DMS114 treated with DMSO at 0.1 percent for 48 hours (cell line): ENCODE measurements at regions not wholly inside any gene's neighbourhood (a gene's known extent, or its start where the extent isn't known, plus 50 kb on each side); places are given as distances from the start of the nearest gene placed in this dataset.
"Not testable (repeated sequence)": the region's sequence is repeated elsewhere in the genome, so short reads cannot be mapped to it uniquely, and the experiment has no call there.

Source experiments
- DNase-seq: peaks from one replicate; lab custom pipeline; 2025; ENCODE audit not compliant: unreplicated experiment; lab: John Stamatoyannopoulos, UW

GRCh38 chr17:45585794-45586650 is 95.5 kb upstream of the PLEKHM1 start:
- DNase-seq: not testable (repeated sequence)

- not testable (repeated sequence) for DNase-seq
Measured at GRCh38 chr17:45586651-45586934, 96.1 kb upstream of the PLEKHM1 start.

- DNase-seq: not testable (repeated sequence)
Measured at GRCh38 chr17:45592433-45592923, 102.0 kb upstream of the PLEKHM1 start.

GRCh38 chr17:45596347-45596746 is 105.8 kb upstream of the PLEKHM1 start:
- DNase-seq: not testable (repeated sequence)

GRCh38 chr17:45600052-45601012 is 109.8 kb upstream of the PLEKHM1 start:
- DNase-seq: not testable (repeated sequence)

- not testable (repeated sequence) for DNase-seq
Measured at GRCh38 chr17:45601013-45601412, 110.5 kb upstream of the PLEKHM1 start.

- DNase-seq: not testable (repeated sequence)
Measured at GRCh38 chr17:45601605-45602539, 111.4 kb upstream of the PLEKHM1 start.

- DNase-seq: not testable (repeated sequence)
Measured at GRCh38 chr17:45605751-45606150, 115.2 kb upstream of the PLEKHM1 start.

GRCh38 chr17:45619984-45620405 is 129.5 kb upstream of the PLEKHM1 start:
- DNase-seq: not testable (repeated sequence)

- DNase-seq: not testable (repeated sequence)
Measured at GRCh38 chr17:45620468-45620867, 129.9 kb upstream of the PLEKHM1 start.

- not testable (repeated sequence) for DNase-seq
Measured at GRCh38 chr17:45621087-45621486, 130.6 kb upstream of the PLEKHM1 start.

GRCh38 chr17:45622295-45622694 is 131.8 kb upstream of the PLEKHM1 start:
- not testable (repeated sequence) for DNase-seq

- DNase-seq: no peak
Measured at GRCh38 chr17:45628019-45628418, 137.5 kb upstream of the PLEKHM1 start.

GRCh38 chr17:45631941-45632340 is 141.4 kb upstream of the PLEKHM1 start:
- DNase-seq: no peak

- no peak for DNase-seq
Measured at GRCh38 chr17:45639297-45639849, 144.7 kb upstream of the CRHR1 start.

GRCh38 chr17:45640141-45640850 is 143.8 kb upstream of the CRHR1 start:
- DNase-seq: no peak

GRCh38 chr17:45641541-45641940 is 142.6 kb upstream of the CRHR1 start:
- no peak for DNase-seq

GRCh38 chr17:45643591-45643990 is 140.5 kb upstream of the CRHR1 start:
- no peak for DNase-seq

- not testable (repeated sequence) for DNase-seq
Measured at GRCh38 chr17:45644637-45645036, 139.5 kb upstream of the CRHR1 start.
